Smooth muscle cell (in vitro differentiated cells): ENCODE measurements at regions not wholly inside any gene's neighbourhood (a gene's known extent, or its start where the extent isn't known, plus 50 kb on each side); places are given as distances from the start of the nearest gene placed in this dataset.

Experiments used
- DNase-seq: peaks from one replicate; lab custom pipeline; 2025; ENCODE audit not compliant: unreplicated experiment; lab: John Stamatoyannopoulos, UW
- H2AFZ ChIP-seq: fragments of 200-600 bp; sonication (generic); 2 replicates; pipeline ENCODE4 v1.6.0; 2016; ENCODE audit warnings: antibody characterized with exemption, low read depth, mild to moderate bottlenecking
- H3F3A ChIP-seq: fragments of 200-600 bp; sonication (generic); 2 replicates; pipeline ENCODE4 v1.6.0; 2017; ENCODE audit warnings: antibody characterized with exemption, low read depth
- H3K27ac ChIP-seq: fragments of 200-600 bp; sonication (generic); 2 replicates; pipeline ENCODE4 v1.5.1; 2016; ENCODE audit warnings: low read depth, mild to moderate bottlenecking
- H3K27me3 ChIP-seq: fragments of 200-600 bp; sonication (generic); 2 replicates; pipeline ENCODE4 v1.6.1; 2016; ENCODE audit warnings: low read depth, mild to moderate bottlenecking
- H3K36me3 ChIP-seq: fragments of 200-600 bp; sonication (generic); 2 replicates; pipeline ENCODE4 v1.5.1; 2016; ENCODE audit warnings: low read depth
- H3K4me1 ChIP-seq: fragments of 200-600 bp; sonication (generic); 2 replicates; pipeline ENCODE4 v1.5.1; 2016; ENCODE audit warnings: low read depth
- H3K4me2 ChIP-seq: fragments of 200-600 bp; sonication (generic); 2 replicates; pipeline ENCODE4 v1.6.0; 2016; ENCODE audit warnings: mild to moderate bottlenecking
- H3K4me3 ChIP-seq: fragments of 200-600 bp; sonication (generic); 2 replicates; pipeline ENCODE4 v1.5.1; 2016; ENCODE audit warnings: mild to moderate bottlenecking
- H3K79me2 ChIP-seq: fragments of 200-600 bp; sonication (generic); 2 replicates; pipeline ENCODE4 v1.6.0; 2016; ENCODE audit warnings: low read depth, mild to moderate bottlenecking
- H3K9ac ChIP-seq: fragments of 200-600 bp; sonication (generic); 2 replicates; pipeline ENCODE4 v1.6.0; 2016; ENCODE audit warnings: low read depth
- H3K9me3 ChIP-seq: fragments of 200-600 bp; sonication (generic); replicated peaks from 2 replicates; pipeline ENCODE4 v1.5.1; 2016; ENCODE audit warnings: low read depth
- H4K20me1 ChIP-seq: fragments of 200-600 bp; sonication (generic); 2 replicates; pipeline ENCODE4 v1.6.0; 2016; ENCODE audit warnings: low read depth
- CTCF ChIP-seq: fragments of 200-600 bp; sonication (generic); IDR thresholded peaks from 2 replicates; pipeline ENCODE4 v1.5.1; 2017; ENCODE audit warnings: borderline replicate concordance, mild to moderate bottlenecking, antibody characterized with exemption; ENCODE audit not compliant: insufficient read depth, poor library complexity, severe bottlenecking
- WGBS: methylation state at CpG from one replicate; pipeline ENCODE4 v1.1.7; 2016; ENCODE audit warnings: low lambda C conversion rate; 5-methylcytosine and 5-hydroxymethylcytosine counted together

DNA sequence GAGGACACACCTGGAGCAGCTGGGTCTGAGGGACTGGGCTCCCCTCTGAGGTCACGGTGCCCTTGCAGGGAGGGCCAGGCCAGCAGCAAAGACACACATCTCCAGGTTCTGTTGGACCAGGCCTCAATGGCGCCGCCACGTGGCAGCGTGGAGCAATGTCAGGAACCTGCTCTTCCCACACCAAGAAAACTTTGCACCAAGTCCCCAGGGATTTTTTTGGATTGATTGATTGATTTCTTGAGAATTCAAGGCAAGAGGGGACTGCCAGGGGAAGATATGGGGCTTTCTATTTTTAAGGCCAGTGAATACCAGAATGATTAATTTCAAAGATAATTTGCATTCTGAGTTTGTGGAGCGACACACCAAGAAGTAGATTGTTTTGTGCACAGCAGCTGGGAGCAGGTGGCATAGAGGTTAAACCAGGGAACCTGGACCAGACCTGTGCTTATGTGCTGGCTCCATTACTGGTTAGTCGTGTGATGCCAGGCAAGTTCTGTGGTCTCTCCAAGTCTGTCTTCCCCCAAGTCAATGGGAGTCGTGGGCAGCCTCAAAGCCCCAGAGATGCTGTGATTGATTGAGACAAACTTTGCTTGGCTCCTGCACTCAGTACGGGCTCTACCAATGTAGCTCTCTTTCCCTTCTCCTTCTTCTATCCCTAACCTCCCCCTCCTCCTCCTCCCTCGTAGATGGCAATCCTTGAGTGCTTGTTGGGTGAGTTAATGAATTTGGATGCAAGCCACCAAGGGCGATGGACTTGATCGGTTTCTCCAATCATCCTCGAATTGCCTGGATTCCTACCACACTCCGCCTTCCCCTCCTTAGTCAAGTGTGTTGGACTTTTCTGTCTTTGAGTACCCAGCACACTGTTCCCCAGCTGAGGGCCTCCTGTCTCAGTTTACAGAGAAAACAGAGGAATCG is 96.2 kb upstream of the TRPM1 start:
- no peaks in the 10 kb centered on the region for H3K79me2 ChIP-seq
- no peaks in the 10 kb centered on the region for H3K27me3 ChIP-seq
- H3K27ac ChIP-seq: no peak overlapping the region
- H4K20me1 ChIP-seq: no peaks in the 10 kb centered on the region
- H3K4me1 ChIP-seq: no peaks in the 10 kb centered on the region
- WGBS: 61% methylated on average over 15 of the region's 15 CpGs
- H3F3A ChIP-seq: no peaks in the 10 kb centered on the region
- no peak overlapping the region for H3K4me2 ChIP-seq
- no peak overlapping the region for H3K4me3 ChIP-seq
- no peaks in the 10 kb centered on the region for H3K36me3 ChIP-seq
- no peak overlapping the region for H3K9ac ChIP-seq
- DNase-seq: no peak
- H3K9me3 ChIP-seq: no peaks in the 10 kb centered on the region
- no peak overlapping the region for H2AFZ ChIP-seq
- peak; percentile 75 for TF ChIP-seq CTCF

GRCh38 chr15:31200735-31201151 is 99.2 kb upstream of the TRPM1 start:
- TF ChIP-seq CTCF: peak; percentile 42
- 59% methylated on average over 16 of the region's 16 CpGs for whole genome bisulfite sequencing
- Histone ChIP-seq H3K9ac (no peak overlapping the region), H3K9me3 (no peaks in the 10 kb centered on the region), H3K4me1 (no peaks in the 10 kb centered on the region), H2AFZ (no peak overlapping the region), H3K36me3 (no peaks in the 10 kb centered on the region), H3K27ac (no peak overlapping the region), H3K79me2 (no peaks in the 10 kb centered on the region), H3K4me3 (no peak overlapping the region), H4K20me1 (no peaks in the 10 kb centered on the region), H3K27me3 (no peaks in the 10 kb centered on the region), H3F3A (no peaks in the 10 kb centered on the region), H3K4me2 (no peak overlapping the region)
- no peak for DNase-seq

DNA sequence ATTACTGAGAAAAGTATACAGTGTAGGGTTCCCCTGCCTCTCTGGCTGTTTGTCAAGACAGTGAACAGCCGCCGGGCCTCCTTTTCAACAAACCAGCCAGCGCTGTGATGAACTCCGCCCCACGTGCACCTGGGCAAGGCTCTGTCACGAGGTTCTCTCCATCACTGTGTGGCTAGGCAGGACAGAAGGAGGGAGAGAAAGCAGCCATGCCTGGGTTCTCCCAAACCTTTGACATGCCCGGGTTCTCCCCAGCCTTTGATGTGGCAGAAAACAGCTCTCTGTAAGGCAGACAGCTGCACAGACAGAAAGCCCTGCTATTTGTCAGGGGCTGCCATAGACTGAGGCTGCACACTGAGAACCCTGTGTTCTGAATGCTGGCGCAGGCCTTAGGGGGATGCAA is 101.4 kb upstream of the TRPM1 start:
- no peaks in the 10 kb centered on the region for H3K4me1 ChIP-seq
- H2AFZ ChIP-seq: no peak overlapping the region
- no peak for DNase-seq
- H3K27ac ChIP-seq: no peak overlapping the region
- no peaks in the 10 kb centered on the region for H3K27me3 ChIP-seq
- no peaks in the 10 kb centered on the region for H3K36me3 ChIP-seq
- no peak overlapping the region for H3K4me2 ChIP-seq
- no peaks in the 10 kb centered on the region for H3K9me3 ChIP-seq
- H3K4me3 ChIP-seq: no peak overlapping the region
- no peak for TF ChIP-seq CTCF
- WGBS: 76% methylated on average over 8 of the region's 8 CpGs
- H4K20me1 ChIP-seq: no peaks in the 10 kb centered on the region
- no peaks in the 10 kb centered on the region for H3K79me2 ChIP-seq
- no peaks in the 10 kb centered on the region for H3F3A ChIP-seq
- no peak overlapping the region for H3K9ac ChIP-seq

GRCh38 chr15:31203999-31204398 is 102.5 kb upstream of the TRPM1 start:
- Histone ChIP-seq H3K9ac (no peak overlapping the region), H4K20me1 (no peaks in the 10 kb centered on the region), H3K36me3 (no peaks in the 10 kb centered on the region), H3K27me3 (no peaks in the 10 kb centered on the region), H3K4me3 (no peak overlapping the region), H3K9me3 (no peaks in the 10 kb centered on the region), H3K79me2 (no peaks in the 10 kb centered on the region), H3K27ac (no peak overlapping the region), H2AFZ (no peak overlapping the region), H3K4me1 (no peaks in the 10 kb centered on the region), H3F3A (no peaks in the 10 kb centered on the region), H3K4me2 (no peak overlapping the region)
- no peak for TF ChIP-seq CTCF
- WGBS: 92% methylated on average over 8 of the region's 8 CpGs
- DNase-seq: no peak
